ENCODE measurements at regions not wholly inside any gene's neighbourhood (a gene's known extent, or its start where the extent isn't known, plus 50 kb on each side); places are given as distances from the start of the nearest gene placed in this dataset.
"Not testable (repeated sequence)": the region's sequence is repeated elsewhere in the genome, so short reads cannot be mapped to it uniquely, and the experiment has no call there.

- intact Hi-C loops (cut with micrococcal nuclease) = no loop called here
- Histone ChIP-seq H3K4me1 (ENCODE audit: control insufficient read depth in 1 of 2, insufficient read depth in 2 of 2, low read length in 2 of 2) (no peaks in the 10 kb centered on the region), H3K9ac (ENCODE audit: insufficient read depth, low read length, poor library complexity, severe bottlenecking) (no peak overlapping the region), H3K4me2 (replicated peaks; ENCODE audit: extremely low read depth, low read length, poor library complexity, severe bottlenecking) (no peak overlapping the region), H3K27ac (ENCODE audit: low read depth in 1 of 2, low read length in 2 of 2) (no peak overlapping the region), H3K36me3 (replicated peaks in 1 of 2; ENCODE audit: control insufficient read depth in 1 of 2, insufficient read depth in 2 of 2, low read length in 2 of 2) (no peaks in the 10 kb centered on the region), H3K4me3 (replicated peaks in 1 of 3; ENCODE audit: low read depth in 2 of 3, low read length in 3 of 3) (no peak overlapping the region), H4K20me1 (ENCODE audit: insufficient read depth, low read length) (no peaks in the 10 kb centered on the region), H3K27me3 (ENCODE audit: control insufficient read depth in 2 of 2, insufficient read depth in 2 of 2, low read length in 2 of 2) (no peaks in the 10 kb centered on the region), H2AFZ (ENCODE audit: insufficient read depth, low read depth, low read length, poor library complexity, severe bottlenecking) (no peak overlapping the region), H3K79me2 (ENCODE audit: insufficient read depth, low read length) (no peaks in the 10 kb centered on the region), H3K9me3 (replicated peaks in 1 of 2; ENCODE audit: control insufficient read depth in 1 of 2, insufficient read depth in 1 of 2, low read length in 2 of 2) (no peaks in the 10 kb centered on the region)
- TF ChIP-seq CTCF (IDR thresholded peaks at IDR 0.05) = no peak
- H3K9me3 Mint-ChIP-seq = peaks cover 0 to 4% (median 0%) of the 10 kb centered on the region in 7 donors
- no peak for DNase-seq
- no peak overlapping the region for H3K4me3 Mint-ChIP-seq
- no peaks in the 10 kb centered on the region for H3K27me3 Mint-ChIP-seq (ENCODE audit: low read depth in 3 of 3)
- no peaks in the 10 kb centered on the region for H3K4me1 Mint-ChIP-seq
- H3K27ac Mint-ChIP-seq = no peak overlapping the region
- no peaks in the 10 kb centered on the region for H3K36me3 Mint-ChIP-seq
- whole genome bisulfite sequencing (ENCODE audit: insufficient coverage) = no CpG with 5 or more reads among the region's 1 CpG
These were observed 316.3 kb upstream of the MGAT4C start for GRCh38 chr12:86572455-86572854.

GRCh38 chr12:86565038-86565437 lies 308.8 kb upstream of the MGAT4C start:
- no CpG with 5 or more reads among the region's 2 CpGs for WGBS (ENCODE audit: insufficient coverage)
- intact Hi-C loops (cut with micrococcal nuclease) = no loop called here
- no peak overlapping the region for H3K27ac Mint-ChIP-seq
- Histone ChIP-seq H2AFZ (ENCODE audit: insufficient read depth, low read depth, low read length, poor library complexity, severe bottlenecking) (no peak overlapping the region), H3K4me1 (ENCODE audit: control insufficient read depth in 1 of 2, insufficient read depth in 2 of 2, low read length in 2 of 2) (no peaks in the 10 kb centered on the region), H3K36me3 (replicated peaks in 1 of 2; ENCODE audit: control insufficient read depth in 1 of 2, insufficient read depth in 2 of 2, low read length in 2 of 2) (no peaks in the 10 kb centered on the region), H3K4me3 (replicated peaks in 1 of 3; ENCODE audit: low read depth in 2 of 3, low read length in 3 of 3) (no peak overlapping the region), H3K79me2 (ENCODE audit: insufficient read depth, low read length) (no peaks in the 10 kb centered on the region), H3K27me3 (ENCODE audit: control insufficient read depth in 2 of 2, insufficient read depth in 2 of 2, low read length in 2 of 2) (no peaks in the 10 kb centered on the region), H4K20me1 (ENCODE audit: insufficient read depth, low read length) (no peaks in the 10 kb centered on the region), H3K9me3 (replicated peaks in 1 of 2; ENCODE audit: control insufficient read depth in 1 of 2, insufficient read depth in 1 of 2, low read length in 2 of 2) (peaks cover 3 to 18% of the 10 kb centered on the region in 2 donors), H3K27ac (ENCODE audit: low read depth in 1 of 2, low read length in 2 of 2) (no peak overlapping the region), H3K9ac (ENCODE audit: insufficient read depth, low read length, poor library complexity, severe bottlenecking) (no peak overlapping the region), H3K4me2 (replicated peaks; ENCODE audit: extremely low read depth, low read length, poor library complexity, severe bottlenecking) (no peak overlapping the region)
- peaks cover 2 to 14% (median 8%) of the 10 kb centered on the region in 7 donors for H3K9me3 Mint-ChIP-seq
- H3K36me3 Mint-ChIP-seq = no peaks in the 10 kb centered on the region
- DNase-seq = no peak
- H3K27me3 Mint-ChIP-seq (ENCODE audit: low read depth in 3 of 3) = no peaks in the 10 kb centered on the region
- H3K4me3 Mint-ChIP-seq = no peak overlapping the region
- no peaks in the 10 kb centered on the region for H3K4me1 Mint-ChIP-seq
- TF ChIP-seq CTCF (IDR thresholded peaks at IDR 0.05) = no peak

GRCh38 chr12:86555491-86555890 lies 299.3 kb upstream of the MGAT4C start:
- H3K79me2 ChIP-seq (ENCODE audit: insufficient read depth, low read length); H3K4me3 ChIP-seq (replicated peaks in 1 of 3; ENCODE audit: low read depth in 2 of 3, low read length in 3 of 3); H3K9ac ChIP-seq (ENCODE audit: insufficient read depth, low read length, poor library complexity, severe bottlenecking); DNase-seq; H3K9me3 ChIP-seq (replicated peaks in 1 of 2; ENCODE audit: control insufficient read depth in 1 of 2, insufficient read depth in 1 of 2, low read length in 2 of 2); H4K20me1 ChIP-seq (ENCODE audit: insufficient read depth, low read length); H3K9me3 Mint-ChIP-seq; H3K27ac ChIP-seq (ENCODE audit: low read depth in 1 of 2, low read length in 2 of 2); H3K4me3 Mint-ChIP-seq; H2AFZ ChIP-seq (ENCODE audit: insufficient read depth, low read depth, low read length, poor library complexity, severe bottlenecking); H3K27me3 ChIP-seq (ENCODE audit: control insufficient read depth in 2 of 2, insufficient read depth in 2 of 2, low read length in 2 of 2); intact Hi-C loops (cut with micrococcal nuclease); H3K27me3 Mint-ChIP-seq (ENCODE audit: low read depth in 3 of 3); H3K4me2 ChIP-seq (replicated peaks; ENCODE audit: extremely low read depth, low read length, poor library complexity, severe bottlenecking); H3K36me3 ChIP-seq (replicated peaks in 1 of 2; ENCODE audit: control insufficient read depth in 1 of 2, insufficient read depth in 2 of 2, low read length in 2 of 2); H3K27ac Mint-ChIP-seq; H3K4me1 Mint-ChIP-seq; H3K36me3 Mint-ChIP-seq; H3K4me1 ChIP-seq (ENCODE audit: control insufficient read depth in 1 of 2, insufficient read depth in 2 of 2, low read length in 2 of 2): not testable (repeated sequence)
- WGBS (ENCODE audit: insufficient coverage) = 82% methylated on average over 4 of the region's 5 CpGs

Data from CD14-positive monocyte (primary cell).